B cell (primary cell): ENCODE measurements at regions not wholly inside any gene's neighbourhood (a gene's known extent, or its start where the extent isn't known, plus 50 kb on each side); places are given as distances from the start of the nearest gene placed in this dataset.
"Not testable (repeated sequence)": the region's sequence is repeated elsewhere in the genome, so short reads cannot be mapped to it uniquely, and the experiment has no call there.

Source experiments
- EZH2 ChIP-seq: IDR thresholded peaks from 2 replicates; pipeline ENCODE4 v1.6.1; 2012; ENCODE audit warnings: borderline replicate concordance, low read depth, mild to moderate bottlenecking, moderate library complexity, low read length; ENCODE audit not compliant: insufficient read depth, poor library complexity, severe bottlenecking
- TF ChIP-seq, protein P1 (sequence below): fragments of 200-600 bp; IDR thresholded peaks from one replicate; pipeline ENCODE4 v1.8.0; 2022; ENCODE audit warnings: antibody characterized with exemption, mild to moderate bottlenecking

GRCh38 chr7:27457603-27458565 lies 204.8 kb downstream of the HIBADH start:
- TF ChIP-seq, protein P1, sequence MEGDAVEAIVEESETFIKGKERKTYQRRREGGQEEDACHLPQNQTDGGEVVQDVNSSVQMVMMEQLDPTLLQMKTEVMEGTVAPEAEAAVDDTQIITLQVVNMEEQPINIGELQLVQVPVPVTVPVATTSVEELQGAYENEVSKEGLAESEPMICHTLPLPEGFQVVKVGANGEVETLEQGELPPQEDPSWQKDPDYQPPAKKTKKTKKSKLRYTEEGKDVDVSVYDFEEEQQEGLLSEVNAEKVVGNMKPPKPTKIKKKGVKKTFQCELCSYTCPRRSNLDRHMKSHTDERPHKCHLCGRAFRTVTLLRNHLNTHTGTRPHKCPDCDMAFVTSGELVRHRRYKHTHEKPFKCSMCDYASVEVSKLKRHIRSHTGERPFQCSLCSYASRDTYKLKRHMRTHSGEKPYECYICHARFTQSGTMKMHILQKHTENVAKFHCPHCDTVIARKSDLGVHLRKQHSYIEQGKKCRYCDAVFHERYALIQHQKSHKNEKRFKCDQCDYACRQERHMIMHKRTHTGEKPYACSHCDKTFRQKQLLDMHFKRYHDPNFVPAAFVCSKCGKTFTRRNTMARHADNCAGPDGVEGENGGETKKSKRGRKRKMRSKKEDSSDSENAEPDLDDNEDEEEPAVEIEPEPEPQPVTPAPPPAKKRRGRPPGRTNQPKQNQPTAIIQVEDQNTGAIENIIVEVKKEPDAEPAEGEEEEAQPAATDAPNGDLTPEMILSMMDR: not testable (repeated sequence)
- TF ChIP-seq EZH2: not testable (repeated sequence)
